Mesodermal cell (in vitro differentiated cells): ENCODE measurements at regions not wholly inside any gene's neighbourhood (a gene's known extent, or its start where the extent isn't known, plus 50 kb on each side); places are given as distances from the start of the nearest gene placed in this dataset.

ENCODE experiments used
- H3K27ac ChIP-seq: 2 replicates; pipeline ENCODE4 v1.7.0; 2013; ENCODE audit warnings: mild to moderate bottlenecking, low read depth, low read length, moderate library complexity; ENCODE audit not compliant: severe bottlenecking
- H3K36me3 ChIP-seq: 2 replicates; pipeline ENCODE4 v1.7.1; 2013; ENCODE audit warnings: mild to moderate bottlenecking, low read length, moderate library complexity; ENCODE audit not compliant: control insufficient read depth, insufficient read depth
- H3K4me1 ChIP-seq: one replicate; pipeline ENCODE4 v1.7.1; 2013; ENCODE audit warnings: mild to moderate bottlenecking, low read length; ENCODE audit not compliant: insufficient read depth, control insufficient read depth, poor library complexity, severe bottlenecking
- H3K4me3 ChIP-seq: 2 replicates; pipeline ENCODE4 v1.7.0; 2013; ENCODE audit warnings: low read length, control low read depth, mild to moderate bottlenecking; ENCODE audit not compliant: insufficient read depth, poor library complexity, severe bottlenecking; ENCODE audit errors: extremely low read depth
- H3K9me3 ChIP-seq: 2 replicates; pipeline ENCODE4 v1.7.1; 2013; ENCODE audit warnings: mild to moderate bottlenecking, low read length, moderate library complexity; ENCODE audit not compliant: control insufficient read depth
- WGBS, 2 experiments: methylation state at CpG; one replicate each; pipeline ENCODE4 v1.1.5; 2013; ENCODE audit warnings: missing lambda C conversion rate in 2 of 2; ENCODE audit not compliant: insufficient coverage in 2 of 2; 5-methylcytosine and 5-hydroxymethylcytosine counted together

- no peaks in the 10 kb centered on the region for H3K9me3 ChIP-seq
- H3K36me3 ChIP-seq: no peaks in the 10 kb centered on the region
- H3K27ac ChIP-seq: no peak overlapping the region
- 60% methylated on average over 1 of the region's 1 CpG; no CpG with 5 or more reads in 1 of the 2 experiments for WGBS, 2 experiments
- no peaks in the 10 kb centered on the region for H3K4me1 ChIP-seq
- no peak overlapping the region for H3K4me3 ChIP-seq
Observed at GRCh38 chr1:95582191-95582590, 348.2 kb downstream of the RWDD3 start.

- no peaks in the 10 kb centered on the region for H3K4me1 ChIP-seq
- no peaks in the 10 kb centered on the region for H3K36me3 ChIP-seq
- H3K9me3 ChIP-seq: no peaks in the 10 kb centered on the region
- no peak overlapping the region for H3K4me3 ChIP-seq
- H3K27ac ChIP-seq: no peak overlapping the region
- 50 to 77% methylated on average over 1 to 2 of the region's 4 CpGs for WGBS, 2 experiments
Observed at GRCh38 chr1:95582746-95583145, 348.7 kb downstream of the RWDD3 start.

- no peaks in the 10 kb centered on the region for H3K4me1 ChIP-seq
- 64 to 68% methylated on average over 4 of the region's 4 CpGs for WGBS, 2 experiments
- no peaks in the 10 kb centered on the region for H3K9me3 ChIP-seq
- no peak overlapping the region for H3K27ac ChIP-seq
- H3K4me3 ChIP-seq: no peak overlapping the region
- H3K36me3 ChIP-seq: no peaks in the 10 kb centered on the region
Observed at GRCh38 chr1:95583661-95584210, 349.7 kb downstream of the RWDD3 start.

- no peak overlapping the region for H3K4me3 ChIP-seq
- no peaks in the 10 kb centered on the region for H3K4me1 ChIP-seq
- no peaks in the 10 kb centered on the region for H3K9me3 ChIP-seq
- H3K27ac ChIP-seq: no peak overlapping the region
- WGBS, 2 experiments: 67 to 89% methylated on average over 1 of the region's 4 CpGs
- H3K36me3 ChIP-seq: no peaks in the 10 kb centered on the region
Observed at GRCh38 chr1:95584315-95584714, 350.3 kb downstream of the RWDD3 start.

- Histone ChIP-seq H3K4me1 (peaks cover 4% of the 10 kb centered on the region), H3K9me3 (no peaks in the 10 kb centered on the region), H3K4me3 (no peak overlapping the region), H3K36me3 (no peaks in the 10 kb centered on the region), H3K27ac (no peak overlapping the region)
- 64 to 90% methylated on average over 2 of the region's 3 CpGs for WGBS, 2 experiments
Observed at GRCh38 chr1:95604771-95605170, 370.8 kb downstream of the RWDD3 start.

GRCh38 chr1:95614197-95614596, 380.2 kb downstream of the RWDD3 start:
- Histone ChIP-seq H3K9me3 (no peaks in the 10 kb centered on the region), H3K36me3 (no peaks in the 10 kb centered on the region), H3K4me3 (no peak overlapping the region), H3K27ac (no peak overlapping the region), H3K4me1 (no peaks in the 10 kb centered on the region)
- 90 to 93% methylated on average over 2 to 5 of the region's 5 CpGs for WGBS, 2 experiments

- WGBS, 2 experiments: 86 to 100% methylated on average over 1 of the region's 3 CpGs
- no peak overlapping the region for H3K27ac ChIP-seq
- no peak overlapping the region for H3K4me3 ChIP-seq
- H3K36me3 ChIP-seq: no peaks in the 10 kb centered on the region
- no peaks in the 10 kb centered on the region for H3K9me3 ChIP-seq
- H3K4me1 ChIP-seq: no peaks in the 10 kb centered on the region
Observed at GRCh38 chr1:95615421-95615820, 381.4 kb downstream of the RWDD3 start.

GRCh38 chr1:95620076-95620475, 386.1 kb downstream of the RWDD3 start:
- no peak overlapping the region for H3K4me3 ChIP-seq
- H3K4me1 ChIP-seq: no peaks in the 10 kb centered on the region
- 100% methylated on average over 4 to 5 of the region's 5 CpGs for WGBS, 2 experiments
- H3K27ac ChIP-seq: no peak overlapping the region
- no peaks in the 10 kb centered on the region for H3K9me3 ChIP-seq
- no peaks in the 10 kb centered on the region for H3K36me3 ChIP-seq

GRCh38 chr1:95622609-95623008, 388.6 kb downstream of the RWDD3 start:
- Histone ChIP-seq H3K4me3 (no peak overlapping the region), H3K9me3 (no peaks in the 10 kb centered on the region), H3K36me3 (no peaks in the 10 kb centered on the region), H3K27ac (no peak overlapping the region), H3K4me1 (no peaks in the 10 kb centered on the region)
- WGBS, 2 experiments: 57 to 71% methylated on average over 5 of the region's 5 CpGs

- no peak overlapping the region for H3K27ac ChIP-seq
- H3K36me3 ChIP-seq: no peaks in the 10 kb centered on the region
- no peak overlapping the region for H3K4me3 ChIP-seq
- WGBS, 2 experiments: 80 to 89% methylated on average over 1 of the region's 1 CpG
- no peaks in the 10 kb centered on the region for H3K4me1 ChIP-seq
- no peaks in the 10 kb centered on the region for H3K9me3 ChIP-seq
Observed at GRCh38 chr1:95625224-95625623, 391.2 kb downstream of the RWDD3 start.

- H3K4me1 ChIP-seq: no peaks in the 10 kb centered on the region
- H3K36me3 ChIP-seq: no peaks in the 10 kb centered on the region
- H3K4me3 ChIP-seq: no peak overlapping the region
- no peaks in the 10 kb centered on the region for H3K9me3 ChIP-seq
- H3K27ac ChIP-seq: no peak overlapping the region
- WGBS, 2 experiments: 69 to 79% methylated on average over 5 of the region's 6 CpGs
Observed at GRCh38 chr1:95627244-95627643, 393.2 kb downstream of the RWDD3 start.
